ENCODE measurements at regions not wholly inside any gene's neighbourhood (a gene's known extent, or its start where the extent isn't known, plus 50 kb on each side); places are given as distances from the start of the nearest gene placed in this dataset.

DNA sequence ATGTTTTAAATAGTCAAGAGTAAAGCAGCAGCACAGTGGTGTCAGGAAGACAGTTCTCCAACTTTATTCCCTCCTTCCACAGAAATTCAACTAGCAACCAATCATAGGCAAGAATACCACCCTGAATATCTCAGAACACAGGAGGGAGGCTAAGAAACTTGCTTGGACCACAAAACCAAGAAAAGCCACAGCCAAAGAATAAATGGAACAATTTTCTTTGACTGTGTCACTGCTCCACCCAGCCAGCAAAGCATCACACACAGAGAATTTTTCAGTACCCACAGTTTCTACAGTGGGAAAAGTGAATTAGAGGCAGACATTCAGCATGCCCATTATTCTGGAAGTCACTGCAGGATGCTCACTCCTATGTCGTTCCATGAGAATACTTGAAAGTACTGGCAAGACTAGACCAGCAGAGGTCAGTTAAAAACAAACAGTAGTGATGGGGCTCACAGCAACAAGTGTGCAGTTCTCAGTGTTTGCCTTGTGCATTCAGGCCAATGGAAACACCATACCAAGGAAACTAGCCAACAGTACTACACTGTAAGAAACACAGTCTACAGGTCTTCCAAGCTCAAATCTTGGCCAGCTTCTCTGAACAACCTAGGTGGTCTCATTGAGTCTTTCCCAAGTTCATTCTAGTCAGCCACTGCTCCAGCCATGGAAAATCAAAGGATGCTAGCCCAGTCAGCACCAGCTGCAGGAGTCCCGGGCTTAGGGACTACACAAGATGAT, 56.8 kb upstream of the FOXG1 start:
- H3K36me3 ChIP-seq, result no peaks in the 10 kb centered on the region
- H3K27ac ChIP-seq, result no peak overlapping the region
- DNase-seq (ENCODE audit: low spot score), result no peak
- H3K4me3 ChIP-seq, result no peak overlapping the region
- TF ChIP-seq, protein P1, sequence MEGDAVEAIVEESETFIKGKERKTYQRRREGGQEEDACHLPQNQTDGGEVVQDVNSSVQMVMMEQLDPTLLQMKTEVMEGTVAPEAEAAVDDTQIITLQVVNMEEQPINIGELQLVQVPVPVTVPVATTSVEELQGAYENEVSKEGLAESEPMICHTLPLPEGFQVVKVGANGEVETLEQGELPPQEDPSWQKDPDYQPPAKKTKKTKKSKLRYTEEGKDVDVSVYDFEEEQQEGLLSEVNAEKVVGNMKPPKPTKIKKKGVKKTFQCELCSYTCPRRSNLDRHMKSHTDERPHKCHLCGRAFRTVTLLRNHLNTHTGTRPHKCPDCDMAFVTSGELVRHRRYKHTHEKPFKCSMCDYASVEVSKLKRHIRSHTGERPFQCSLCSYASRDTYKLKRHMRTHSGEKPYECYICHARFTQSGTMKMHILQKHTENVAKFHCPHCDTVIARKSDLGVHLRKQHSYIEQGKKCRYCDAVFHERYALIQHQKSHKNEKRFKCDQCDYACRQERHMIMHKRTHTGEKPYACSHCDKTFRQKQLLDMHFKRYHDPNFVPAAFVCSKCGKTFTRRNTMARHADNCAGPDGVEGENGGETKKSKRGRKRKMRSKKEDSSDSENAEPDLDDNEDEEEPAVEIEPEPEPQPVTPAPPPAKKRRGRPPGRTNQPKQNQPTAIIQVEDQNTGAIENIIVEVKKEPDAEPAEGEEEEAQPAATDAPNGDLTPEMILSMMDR (IDR thresholded peaks at IDR 0.05), result no peak
- H3K4me1 ChIP-seq, result no peaks in the 10 kb centered on the region
- no peaks in the 10 kb centered on the region for H3K9me3 ChIP-seq
- H3K27me3 ChIP-seq, result no peaks in the 10 kb centered on the region

Small RNAs in the stretch of these regions (microRNA-seq; reads per million reads assigned to microRNA genes)
- gene MIR3171 (ENCODE audit: borderline number of aligned reads in 2 of 2, borderline replicate concordance in 1 of 2), result 0 reads per million in 2 donors
- 0 reads per million in 2 donors for gene MIR4307 (ENCODE audit: borderline number of aligned reads in 2 of 2, borderline replicate concordance in 1 of 2)

Data from right atrium auricular region (tissue), 2 donors.